ENCODE measurements at regions not wholly inside any gene's neighbourhood (a gene's known extent, or its start where the extent isn't known, plus 50 kb on each side); places are given as distances from the start of the nearest gene placed in this dataset.

GRCh38 chr7:31171216-31171785 is 119.2 kb downstream of the ADCYAP1R1 start:
- no peaks in the 10 kb centered on the region for H3K9me3 Mint-ChIP-seq
- POLR2A ChIA-PET: no interaction called here
- H3K27me3 Mint-ChIP-seq: peaks cover 5% of the 10 kb centered on the region
- H3K4me3 Mint-ChIP-seq: no peak overlapping the region
- DNase-seq (no peak), ATAC-seq (no peak)
- no peaks in the 10 kb centered on the region for H3K4me1 Mint-ChIP-seq (ENCODE audit: low read depth)
- no peak for TF ChIP-seq CTCF (IDR thresholded peaks at IDR 0.05)
- CTCF ChIA-PET: interaction anchor here (0.8 to 1.0 kb wide), 2 partner anchors 10 to 37 kb away, joined by 3 read pairs; no protein-coding TSS in a partner anchor
- intact Hi-C loops (cut with micrococcal nuclease): no loop called here
- H3K27ac Mint-ChIP-seq: no peak overlapping the region
- H3K36me3 Mint-ChIP-seq (ENCODE audit: low read depth): no peaks in the 10 kb centered on the region

Data from activated CD8-positive, alpha-beta T cell treated with anti-CD3 and anti-CD28 coated beads for 36 hours (primary cell).